ENCODE measurements at regions not wholly inside any gene's neighbourhood (a gene's known extent, or its start where the extent isn't known, plus 50 kb on each side); places are given as distances from the start of the nearest gene placed in this dataset.

DNA sequence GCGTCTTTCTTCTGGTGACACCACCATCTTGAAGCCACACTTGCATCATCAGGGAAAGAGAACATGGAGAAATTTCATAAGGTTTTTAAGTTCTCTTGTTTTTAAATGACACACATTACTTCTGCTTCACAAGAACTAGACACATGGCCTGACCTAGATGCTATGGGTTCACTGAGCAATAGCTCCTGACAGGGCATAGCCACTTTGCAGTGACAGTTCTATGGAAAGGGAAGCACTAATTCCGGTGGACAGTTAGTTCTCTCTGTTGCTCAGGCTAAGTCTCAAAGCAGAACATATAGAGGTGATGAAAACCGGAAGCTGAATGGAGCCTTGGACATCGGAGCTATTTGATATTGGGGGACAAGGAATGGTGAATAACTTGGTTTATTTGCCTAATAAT lies 940.1 kb upstream of the WWC1 start:
- no peak for DNase-seq (ENCODE audit: low read depth)
- FAIRE-seq = no peak
- TF ChIP-seq, protein P1, sequence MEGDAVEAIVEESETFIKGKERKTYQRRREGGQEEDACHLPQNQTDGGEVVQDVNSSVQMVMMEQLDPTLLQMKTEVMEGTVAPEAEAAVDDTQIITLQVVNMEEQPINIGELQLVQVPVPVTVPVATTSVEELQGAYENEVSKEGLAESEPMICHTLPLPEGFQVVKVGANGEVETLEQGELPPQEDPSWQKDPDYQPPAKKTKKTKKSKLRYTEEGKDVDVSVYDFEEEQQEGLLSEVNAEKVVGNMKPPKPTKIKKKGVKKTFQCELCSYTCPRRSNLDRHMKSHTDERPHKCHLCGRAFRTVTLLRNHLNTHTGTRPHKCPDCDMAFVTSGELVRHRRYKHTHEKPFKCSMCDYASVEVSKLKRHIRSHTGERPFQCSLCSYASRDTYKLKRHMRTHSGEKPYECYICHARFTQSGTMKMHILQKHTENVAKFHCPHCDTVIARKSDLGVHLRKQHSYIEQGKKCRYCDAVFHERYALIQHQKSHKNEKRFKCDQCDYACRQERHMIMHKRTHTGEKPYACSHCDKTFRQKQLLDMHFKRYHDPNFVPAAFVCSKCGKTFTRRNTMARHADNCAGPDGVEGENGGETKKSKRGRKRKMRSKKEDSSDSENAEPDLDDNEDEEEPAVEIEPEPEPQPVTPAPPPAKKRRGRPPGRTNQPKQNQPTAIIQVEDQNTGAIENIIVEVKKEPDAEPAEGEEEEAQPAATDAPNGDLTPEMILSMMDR (IDR thresholded peaks at IDR 0.05; ENCODE audit: insufficient read depth, low read length, severe bottlenecking) = no peak
- Histone ChIP-seq H3K27me3 (ENCODE audit: control insufficient read depth, insufficient read depth, low read length) (no peaks in the 10 kb centered on the region), H3K4me3 (ENCODE audit: low read depth, low read length) (no peak overlapping the region), H3K36me3 (ENCODE audit: control insufficient read depth, insufficient read depth, low read length) (no peaks in the 10 kb centered on the region)

GRCh38 chr5:167352801-167353200 lies 938.6 kb upstream of the WWC1 start:
- H3K36me3 ChIP-seq (ENCODE audit: control insufficient read depth, insufficient read depth, low read length) = no peaks in the 10 kb centered on the region
- TF ChIP-seq, protein P1 (IDR thresholded peaks at IDR 0.05; ENCODE audit: insufficient read depth, low read length, severe bottlenecking) = no peak
- H3K27me3 ChIP-seq (ENCODE audit: control insufficient read depth, insufficient read depth, low read length) = no peaks in the 10 kb centered on the region
- H3K4me3 ChIP-seq (ENCODE audit: low read depth, low read length) = no peak overlapping the region
- DNase-seq (ENCODE audit: low read depth) (no peak), FAIRE-seq (no peak)

- Histone ChIP-seq H3K36me3 (ENCODE audit: control insufficient read depth, insufficient read depth, low read length) (no peaks in the 10 kb centered on the region), H3K4me3 (ENCODE audit: low read depth, low read length) (no peak overlapping the region), H3K27me3 (ENCODE audit: control insufficient read depth, insufficient read depth, low read length) (no peaks in the 10 kb centered on the region)
- DNase-seq (ENCODE audit: low read depth) = no peak
- FAIRE-seq = no peak
- TF ChIP-seq, protein P1 (IDR thresholded peaks at IDR 0.05; ENCODE audit: insufficient read depth, low read length, severe bottlenecking) = no peak
Measured at GRCh38 chr5:167355346-167355745, 936.1 kb upstream of the WWC1 start.

DNA sequence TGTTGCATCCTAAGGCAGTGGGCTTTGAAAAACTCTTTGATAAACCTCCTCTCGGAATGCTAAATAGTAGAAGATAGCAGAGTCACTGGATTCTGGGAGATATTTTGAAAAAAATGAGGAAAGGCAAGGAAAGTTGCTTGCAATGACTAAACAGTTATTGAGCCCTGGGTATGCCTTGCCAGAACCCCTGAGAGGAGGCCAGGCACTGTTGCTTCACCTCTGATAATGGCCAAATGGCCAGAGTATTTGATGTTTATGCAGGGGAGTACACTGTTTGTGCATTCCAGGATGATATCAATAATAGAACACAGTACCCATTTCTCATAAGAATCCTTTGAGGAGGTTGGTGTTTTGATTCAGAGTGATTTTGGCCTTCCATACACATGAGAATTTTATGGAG lies 935.1 kb upstream of the WWC1 start:
- no peak overlapping the region for H3K4me3 ChIP-seq (ENCODE audit: low read depth, low read length)
- DNase-seq (ENCODE audit: low read depth) (no peak), FAIRE-seq (no peak)
- no peaks in the 10 kb centered on the region for H3K27me3 ChIP-seq (ENCODE audit: control insufficient read depth, insufficient read depth, low read length)
- TF ChIP-seq, protein P1 (IDR thresholded peaks at IDR 0.05; ENCODE audit: insufficient read depth, low read length, severe bottlenecking) = no peak
- no peaks in the 10 kb centered on the region for H3K36me3 ChIP-seq (ENCODE audit: control insufficient read depth, insufficient read depth, low read length)

- DNase-seq (ENCODE audit: low read depth) (no peak), FAIRE-seq (no peak)
- H3K36me3 ChIP-seq (ENCODE audit: control insufficient read depth, insufficient read depth, low read length) = no peaks in the 10 kb centered on the region
- no peaks in the 10 kb centered on the region for H3K27me3 ChIP-seq (ENCODE audit: control insufficient read depth, insufficient read depth, low read length)
- TF ChIP-seq, protein P1 (IDR thresholded peaks at IDR 0.05; ENCODE audit: insufficient read depth, low read length, severe bottlenecking) = no peak
- H3K4me3 ChIP-seq (ENCODE audit: low read depth, low read length) = no peak overlapping the region
Measured at GRCh38 chr5:167358868-167359492, 932.5 kb upstream of the WWC1 start.

DNA sequence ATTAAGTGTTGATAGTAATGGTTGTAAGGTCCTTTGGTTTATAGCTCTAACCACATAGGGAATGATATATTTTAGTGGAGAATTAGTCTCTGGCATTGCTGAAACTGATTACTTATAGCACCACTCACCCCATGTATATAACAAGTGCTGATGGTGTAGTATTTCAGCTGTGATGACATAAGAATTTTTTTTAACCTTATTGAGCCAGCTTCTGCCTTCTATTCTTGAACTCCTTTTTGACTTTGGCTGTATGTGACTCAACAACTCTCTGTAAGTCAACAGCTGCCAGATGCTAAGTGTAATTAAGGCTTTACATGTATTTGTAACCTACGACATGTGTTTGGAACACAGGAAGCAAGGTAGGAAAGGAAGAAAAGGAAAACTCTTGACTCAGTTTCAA lies 929.6 kb upstream of the WWC1 start:
- FAIRE-seq (no peak), DNase-seq (ENCODE audit: low read depth) (no peak)
- Histone ChIP-seq H3K27me3 (ENCODE audit: control insufficient read depth, insufficient read depth, low read length) (no peaks in the 10 kb centered on the region), H3K36me3 (ENCODE audit: control insufficient read depth, insufficient read depth, low read length) (no peaks in the 10 kb centered on the region), H3K4me3 (ENCODE audit: low read depth, low read length) (no peak overlapping the region)
- TF ChIP-seq, protein P1 (IDR thresholded peaks at IDR 0.05; ENCODE audit: insufficient read depth, low read length, severe bottlenecking) = no peak

Data from bronchial epithelial cell (primary cell).